HUES6 (cell line): ENCODE measurements at regions not wholly inside any gene's neighbourhood (a gene's known extent, or its start where the extent isn't known, plus 50 kb on each side); places are given as distances from the start of the nearest gene placed in this dataset.

Experiments
- H3K27ac ChIP-seq: 2 replicates; pipeline ENCODE4 v1.7.0; 2013; ENCODE audit warnings: low read depth, mild to moderate bottlenecking, low read length, inconsistent platforms
- H3K27me3 ChIP-seq: 2 replicates; pipeline ENCODE4 v1.6.1; 2013; ENCODE audit warnings: low read length; ENCODE audit not compliant: control insufficient read depth, insufficient read depth
- H3K36me3 ChIP-seq: 2 replicates; pipeline ENCODE4 v1.6.1; 2013; ENCODE audit warnings: low read length; ENCODE audit not compliant: control insufficient read depth, insufficient read depth
- H3K4me1 ChIP-seq: 2 replicates; pipeline ENCODE4 v1.6.1; 2013; ENCODE audit warnings: low read length; ENCODE audit not compliant: control insufficient read depth, insufficient read depth
- H3K4me3 ChIP-seq: 2 replicates; pipeline ENCODE4 v1.5.1; 2013; ENCODE audit warnings: low read depth, low read length
- H3K9ac ChIP-seq: one replicate; pipeline ENCODE4 v1.6.1; 2013; ENCODE audit warnings: mild to moderate bottlenecking, low read length
- H3K9me3 ChIP-seq: 2 replicates; pipeline ENCODE4 v1.6.1; 2013; ENCODE audit warnings: low read depth, low read length; ENCODE audit not compliant: control insufficient read depth, insufficient read depth

DNA sequence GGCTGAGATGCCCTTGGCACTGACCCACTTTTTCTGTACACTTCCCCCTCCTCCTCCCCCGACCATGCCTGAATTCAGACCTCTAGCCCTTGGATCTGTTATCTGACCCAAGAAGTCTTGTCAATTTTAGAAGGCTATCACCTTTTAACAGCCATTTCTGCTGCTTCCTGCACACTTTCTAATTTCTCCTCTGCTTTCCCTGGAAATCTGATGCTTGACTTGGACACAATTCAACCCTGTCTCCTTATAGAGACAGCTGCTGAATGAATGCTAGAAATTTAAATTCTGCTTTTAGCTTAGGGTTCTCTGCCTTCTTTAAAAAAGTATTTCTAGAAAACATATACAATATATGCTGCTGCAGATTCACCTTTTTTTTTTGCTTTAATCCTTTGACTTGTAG is 417.9 kb upstream of the KLF6 start:
- Histone ChIP-seq H3K9ac (no peak overlapping the region), H3K27ac (no peak overlapping the region)

DNA sequence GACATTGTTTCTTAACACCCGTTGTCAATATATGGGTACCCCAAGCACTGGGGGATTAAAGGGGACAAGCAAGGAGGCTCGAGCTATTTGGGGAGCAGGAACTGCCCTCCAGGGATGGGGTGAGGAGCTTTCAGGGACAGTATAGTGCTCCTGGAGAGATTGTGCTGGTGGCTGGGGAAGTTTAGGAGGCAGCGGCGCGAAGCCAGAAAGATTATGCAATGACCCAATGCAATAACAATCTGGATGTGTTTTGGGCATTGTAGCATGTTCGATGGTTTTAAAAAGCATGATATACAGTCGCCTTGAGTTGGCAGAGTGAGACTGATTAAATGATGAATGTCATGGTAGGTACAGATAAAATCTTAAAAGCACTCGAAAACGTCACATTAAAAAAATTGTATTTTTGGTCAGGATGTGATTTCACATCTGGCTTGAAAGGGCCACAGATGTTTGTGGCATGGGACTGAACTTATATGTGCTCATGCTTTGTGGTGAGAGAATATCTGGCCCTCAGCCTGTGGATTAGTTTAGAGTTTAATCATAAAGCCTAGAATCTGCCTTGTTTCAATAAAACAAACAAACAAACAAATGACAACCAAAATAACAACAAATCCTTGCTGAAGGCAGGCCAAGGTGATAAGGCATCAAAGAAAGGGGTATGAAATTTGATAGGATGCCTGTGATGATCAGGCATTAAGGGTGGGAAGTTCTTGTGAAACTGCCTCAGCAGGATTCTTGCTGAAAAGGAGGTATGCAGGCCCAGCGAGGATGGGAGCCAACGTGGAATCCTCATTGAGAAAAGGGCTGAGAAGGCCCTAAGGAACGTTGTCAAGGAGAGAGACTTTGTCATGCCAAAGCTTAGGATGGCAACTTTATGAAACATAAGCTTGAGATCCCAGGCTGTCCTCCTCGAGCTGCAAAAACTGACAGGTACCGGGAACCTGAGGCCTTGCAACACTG is 417.1 kb upstream of the KLF6 start:
- Histone ChIP-seq H3K4me3 (no peak overlapping the region), H3K9ac (no peak overlapping the region), H3K4me1 (no peaks in the 10 kb centered on the region), H3K9me3 (no peaks in the 10 kb centered on the region), H3K36me3 (no peaks in the 10 kb centered on the region), H3K27me3 (no peaks in the 10 kb centered on the region), H3K27ac (no peak overlapping the region)

More for the DNA sequence above, 417.9 kb upstream of the KLF6 start:
- H3K4me3 ChIP-seq: no peak overlapping the region
- H3K27me3 ChIP-seq: no peaks in the 10 kb centered on the region
- no peaks in the 10 kb centered on the region for H3K4me1 ChIP-seq
- no peaks in the 10 kb centered on the region for H3K9me3 ChIP-seq
- no peaks in the 10 kb centered on the region for H3K36me3 ChIP-seq

DNA sequence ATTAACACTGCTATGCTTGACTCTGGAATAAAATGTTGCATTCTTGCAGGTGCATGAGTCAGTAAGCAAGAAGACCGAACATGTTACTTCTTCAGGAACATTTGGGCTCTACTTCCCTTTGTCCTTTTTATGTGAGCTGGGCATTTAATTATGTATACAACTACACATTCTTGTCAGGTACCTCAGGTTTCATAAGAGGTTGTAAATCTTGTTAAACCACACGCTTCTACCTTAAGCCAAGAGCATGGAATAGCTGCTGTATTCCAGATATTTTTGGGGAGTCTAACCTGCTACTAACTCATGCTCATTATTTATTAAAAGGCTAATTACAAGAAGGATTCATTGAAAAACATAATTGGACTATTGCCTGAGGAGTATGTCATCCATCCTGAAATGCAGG is 414.2 kb upstream of the KLF6 start:
- no peaks in the 10 kb centered on the region for H3K27me3 ChIP-seq
- no peak overlapping the region for H3K4me3 ChIP-seq
- H3K27ac ChIP-seq: no peak overlapping the region
- H3K36me3 ChIP-seq: no peaks in the 10 kb centered on the region
- no peaks in the 10 kb centered on the region for H3K4me1 ChIP-seq
- H3K9me3 ChIP-seq: no peaks in the 10 kb centered on the region
- H3K9ac ChIP-seq: no peak overlapping the region

DNA sequence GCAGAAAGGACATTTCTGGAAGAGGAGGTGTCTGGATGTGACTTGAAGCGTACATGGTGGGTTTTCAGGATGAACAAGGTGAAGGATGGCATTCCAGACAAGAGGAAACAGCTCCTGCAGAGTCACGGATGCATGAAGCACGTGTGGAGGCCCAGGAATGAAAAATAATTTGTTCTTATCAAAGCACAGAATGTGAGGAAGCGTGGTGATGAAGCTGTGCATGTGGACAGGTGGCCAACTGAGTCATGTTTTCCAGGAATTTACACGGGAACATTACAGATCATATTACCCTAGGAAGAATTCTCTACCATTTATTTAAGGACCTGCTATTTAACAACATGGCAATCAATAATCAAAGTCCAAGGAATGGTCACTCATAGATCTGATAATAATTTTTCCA is 413.2 kb upstream of the KLF6 start:
- H3K9me3 ChIP-seq: no peaks in the 10 kb centered on the region
- no peak overlapping the region for H3K4me3 ChIP-seq
- no peaks in the 10 kb centered on the region for H3K36me3 ChIP-seq
- H3K9ac ChIP-seq: no peak overlapping the region
- no peaks in the 10 kb centered on the region for H3K4me1 ChIP-seq
- no peaks in the 10 kb centered on the region for H3K27me3 ChIP-seq
- no peak overlapping the region for H3K27ac ChIP-seq

DNA sequence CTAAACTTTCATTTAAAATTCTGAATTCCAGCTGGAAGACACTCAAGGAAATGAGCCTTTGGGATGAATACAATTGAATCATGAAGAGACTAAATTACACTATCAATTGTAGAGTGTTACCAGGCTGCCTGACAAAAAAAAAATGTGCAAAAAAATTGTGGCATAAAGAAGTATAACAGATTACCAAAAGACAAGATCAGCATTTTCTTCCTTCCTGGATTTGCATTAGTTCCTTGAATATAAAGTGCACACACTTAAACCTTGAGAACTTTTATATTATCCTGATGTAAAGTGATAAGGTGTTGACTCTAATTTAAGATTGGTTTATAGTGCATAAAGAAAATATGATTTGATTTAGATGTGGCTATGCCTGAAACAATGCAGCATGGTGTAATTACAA is 412.7 kb upstream of the KLF6 start:
- H3K36me3 ChIP-seq: no peaks in the 10 kb centered on the region
- no peak overlapping the region for H3K9ac ChIP-seq
- no peak overlapping the region for H3K4me3 ChIP-seq
- no peaks in the 10 kb centered on the region for H3K27me3 ChIP-seq
- no peak overlapping the region for H3K27ac ChIP-seq
- H3K4me1 ChIP-seq: no peaks in the 10 kb centered on the region
- no peaks in the 10 kb centered on the region for H3K9me3 ChIP-seq

DNA sequence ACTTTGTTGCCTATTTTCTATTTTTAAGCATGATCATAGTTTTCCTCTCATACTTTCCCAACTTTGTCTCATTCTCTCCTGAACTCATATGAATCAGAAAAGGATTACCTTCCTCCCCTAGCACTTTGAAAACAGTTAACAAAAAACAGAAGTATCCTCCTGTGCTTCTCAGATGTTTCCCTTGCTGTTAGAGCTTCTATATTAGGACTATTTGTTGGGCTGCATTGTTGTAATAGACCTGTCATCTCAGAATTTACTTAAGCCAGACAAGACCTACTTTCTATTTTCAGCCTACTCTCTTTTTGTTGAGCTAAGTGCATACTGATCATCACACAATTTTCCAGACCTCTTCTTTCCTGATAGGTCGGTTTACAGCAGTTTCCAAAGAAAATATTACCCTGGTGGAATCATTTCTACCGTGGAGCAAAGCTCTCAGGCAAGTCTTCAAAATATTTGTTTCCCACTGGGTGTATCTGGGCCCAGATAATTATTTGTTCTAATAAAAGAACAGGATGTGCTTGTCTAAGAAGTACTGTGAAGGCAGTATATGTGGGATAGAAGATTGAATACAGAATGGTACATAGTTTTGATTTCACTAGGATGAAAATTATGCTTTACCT is 411.9 kb upstream of the KLF6 start:
- Histone ChIP-seq H3K9ac (no peak overlapping the region), H3K36me3 (no peaks in the 10 kb centered on the region), H3K4me3 (no peak overlapping the region), H3K27me3 (no peaks in the 10 kb centered on the region), H3K27ac (no peak overlapping the region), H3K4me1 (no peaks in the 10 kb centered on the region), H3K9me3 (no peaks in the 10 kb centered on the region)

DNA sequence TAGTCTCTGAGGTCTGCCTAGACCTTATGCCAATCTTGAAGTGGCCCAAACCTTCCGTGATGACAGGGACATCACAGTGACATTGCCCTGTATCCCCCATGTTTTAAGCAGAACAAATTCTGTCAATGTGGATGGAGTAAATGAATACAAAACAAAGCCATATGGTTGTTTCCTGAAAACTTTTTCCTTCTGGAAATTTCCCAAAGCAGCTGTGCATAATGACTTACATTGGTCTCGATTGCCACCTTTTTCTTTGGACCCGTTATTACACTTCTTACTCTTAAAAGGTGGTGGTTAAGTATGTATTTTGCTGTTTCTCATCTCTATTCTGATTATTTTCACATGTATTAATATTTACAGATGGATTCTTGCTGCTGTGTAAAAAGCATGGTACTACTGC is 411.2 kb upstream of the KLF6 start:
- no peaks in the 10 kb centered on the region for H3K4me1 ChIP-seq
- H3K9me3 ChIP-seq: no peaks in the 10 kb centered on the region
- H3K27ac ChIP-seq: no peak overlapping the region
- H3K27me3 ChIP-seq: no peaks in the 10 kb centered on the region
- H3K9ac ChIP-seq: no peak overlapping the region
- H3K36me3 ChIP-seq: no peaks in the 10 kb centered on the region
- H3K4me3 ChIP-seq: no peak overlapping the region

DNA sequence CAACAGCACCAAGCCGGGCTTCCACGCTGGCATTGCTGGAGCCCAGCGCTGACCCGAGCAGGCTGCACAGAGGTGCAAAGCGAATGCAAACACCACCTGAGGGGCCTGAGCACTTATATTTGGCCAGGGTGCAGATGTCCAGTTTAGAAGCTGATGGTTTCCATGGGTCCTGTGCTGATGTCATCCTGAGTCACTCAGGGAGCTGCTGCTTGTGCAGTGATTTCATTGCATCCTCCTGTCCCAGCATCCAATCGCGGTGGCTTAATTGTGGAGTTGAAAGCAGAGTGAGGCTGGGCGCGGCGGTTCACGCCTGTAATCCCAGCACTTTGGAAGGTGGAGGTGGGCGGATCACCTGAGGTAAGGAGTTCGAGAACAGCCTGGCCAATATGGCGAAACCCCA is 410.2 kb upstream of the KLF6 start:
- H3K27ac ChIP-seq: no peak overlapping the region
- H3K9ac ChIP-seq: no peak overlapping the region

DNA sequence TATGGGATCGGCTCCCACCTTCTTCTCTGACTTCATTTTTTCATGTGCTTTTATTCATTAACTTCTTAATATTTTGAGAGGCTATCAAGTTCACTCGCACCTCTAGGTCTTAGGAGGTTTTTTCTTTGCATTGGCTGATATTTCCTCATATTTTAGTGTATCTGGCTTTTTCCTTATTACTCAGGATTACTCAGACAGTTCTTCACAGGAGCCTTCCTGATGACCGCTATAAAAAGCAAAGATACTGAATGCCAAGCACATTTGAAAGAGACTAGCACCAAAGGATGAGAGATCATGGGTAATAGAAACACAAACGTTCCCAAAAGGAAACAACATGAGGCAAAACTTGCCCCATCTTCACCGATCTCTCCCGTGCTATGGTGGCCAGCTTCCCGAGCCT is 409.2 kb upstream of the KLF6 start:
- no peaks in the 10 kb centered on the region for H3K4me1 ChIP-seq

More for the DNA sequence above, 410.2 kb upstream of the KLF6 start:
- Histone ChIP-seq H3K4me3 (no peak overlapping the region), H3K36me3 (no peaks in the 10 kb centered on the region), H3K4me1 (no peaks in the 10 kb centered on the region), H3K27me3 (no peaks in the 10 kb centered on the region), H3K9me3 (no peaks in the 10 kb centered on the region)

DNA sequence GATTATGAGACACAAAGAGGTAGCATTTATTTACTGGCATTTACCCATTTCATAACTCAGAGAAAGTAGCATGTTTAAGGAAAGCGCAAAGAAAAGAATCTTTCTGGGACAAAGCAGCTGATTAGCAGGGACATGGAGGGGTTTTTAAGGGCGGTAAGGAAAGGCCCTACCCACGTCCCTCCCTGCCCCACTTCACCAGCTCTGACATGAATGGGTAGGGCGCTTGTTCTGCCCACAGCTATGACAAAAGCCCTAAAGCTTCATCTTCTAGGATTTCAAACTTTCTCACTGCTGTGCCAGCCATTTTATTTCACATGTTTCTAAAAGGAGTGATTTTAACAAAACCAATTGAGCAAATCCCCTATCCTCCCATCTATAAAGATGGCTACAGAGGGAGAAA is 406.9 kb upstream of the KLF6 start:
- no peaks in the 10 kb centered on the region for H3K36me3 ChIP-seq
- H3K4me1 ChIP-seq: no peaks in the 10 kb centered on the region
- H3K9ac ChIP-seq: no peak overlapping the region
- no peak overlapping the region for H3K4me3 ChIP-seq
- no peaks in the 10 kb centered on the region for H3K27me3 ChIP-seq
- no peaks in the 10 kb centered on the region for H3K9me3 ChIP-seq
- no peak overlapping the region for H3K27ac ChIP-seq

More for the DNA sequence above, 409.2 kb upstream of the KLF6 start:
- Histone ChIP-seq H3K27ac (no peak overlapping the region), H3K36me3 (no peaks in the 10 kb centered on the region), H3K4me3 (no peak overlapping the region), H3K9ac (no peak overlapping the region), H3K27me3 (no peaks in the 10 kb centered on the region), H3K9me3 (no peaks in the 10 kb centered on the region)

DNA sequence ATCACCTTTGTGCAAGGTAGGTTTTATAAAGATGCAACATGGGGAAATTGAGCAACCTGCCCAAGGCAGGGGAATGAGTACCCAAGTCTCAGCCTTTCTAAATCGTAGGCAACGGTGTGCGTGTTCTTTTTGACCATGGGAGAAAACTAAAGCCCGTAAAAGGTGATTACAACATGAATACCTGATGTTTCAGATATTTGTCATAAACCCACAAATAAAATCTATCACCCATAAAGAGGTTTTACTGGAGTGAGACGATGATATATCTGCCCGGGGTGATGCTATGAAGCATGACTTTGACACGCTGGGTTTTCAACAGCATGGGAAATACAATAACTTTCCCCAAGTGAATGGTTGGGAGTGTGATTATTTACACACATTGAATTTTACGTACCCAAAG is 406.3 kb upstream of the KLF6 start:
- Histone ChIP-seq H3K27ac (no peak overlapping the region), H3K4me1 (no peaks in the 10 kb centered on the region), H3K9me3 (no peaks in the 10 kb centered on the region), H3K27me3 (no peaks in the 10 kb centered on the region), H3K9ac (no peak overlapping the region), H3K4me3 (no peak overlapping the region), H3K36me3 (no peaks in the 10 kb centered on the region)
